Islet precursor cell (in vitro differentiated cells): ENCODE measurements at regions not wholly inside any gene's neighbourhood (a gene's known extent, or its start where the extent isn't known, plus 50 kb on each side); places are given as distances from the start of the nearest gene placed in this dataset.

ENCODE experiments used
- DNase-seq: peaks from one replicate; pipeline ENCODE4 v3.0.0-alpha.2; 2018

GRCh38 chr11:119790476-119790875 is 61.5 kb upstream of the NECTIN1 start:
- peak; percentile 48 for DNase-seq

- no peak for DNase-seq
Observed at GRCh38 chr11:119789766-119790407, 60.9 kb upstream of the NECTIN1 start.

GRCh38 chr11:119788911-119789560 is 60.0 kb upstream of the NECTIN1 start:
- DNase-seq = no peak

GRCh38 chr11:119788096-119788883 is 59.3 kb upstream of the NECTIN1 start:
- no peak for DNase-seq

GRCh38 chr11:119787074-119787461 is 58.1 kb upstream of the NECTIN1 start:
- DNase-seq = no peak

- no peak for DNase-seq
Observed at GRCh38 chr11:119786431-119787073, 57.6 kb upstream of the NECTIN1 start.

GRCh38 chr11:119785131-119785530 is 56.1 kb upstream of the NECTIN1 start:
- DNase-seq = no peak

- no peak for DNase-seq
Observed at GRCh38 chr11:119784421-119784820, 55.4 kb upstream of the NECTIN1 start.

GRCh38 chr11:119783466-119784400 is 54.7 kb upstream of the NECTIN1 start:
- DNase-seq = no peak

GRCh38 chr11:119782739-119783072 is 53.7 kb upstream of the NECTIN1 start:
- peak; percentile 72 for DNase-seq

GRCh38 chr11:119782006-119782738 is 53.2 kb upstream of the NECTIN1 start:
- DNase-seq = peak; percentile 72

- DNase-seq = no peak
Observed at GRCh38 chr11:119780222-119780953, 51.4 kb upstream of the NECTIN1 start.

GRCh38 chr11:119779195-119780071 is 50.4 kb upstream of the NECTIN1 start:
- DNase-seq = no peak
